Gastrocnemius medialis (tissue), 4 donors: ENCODE measurements at regions not wholly inside any gene's neighbourhood (a gene's known extent, or its start where the extent isn't known, plus 50 kb on each side); places are given as distances from the start of the nearest gene placed in this dataset.

Experiments
- POLR2A ChIP-seq, 2 donors: fragments of 450-650 bp; IDR thresholded peaks; one replicate each; pipeline ENCODE4 v1.6.1; 2017; ENCODE audit warnings: antibody characterized with exemption in 2 of 2, mild to moderate bottlenecking in 2 of 2, moderate library complexity in 2 of 2
- TF ChIP-seq, protein P1 (sequence below), 5 experiments: fragments of 450-650 bp in 3 of 5; fragments of 200-600 bp in 2 of 5; sonication (generic) in 2 of 5; IDR thresholded peaks in 4 of 5; conservative IDR thresholded peaks in 1 of 5; 1 replicate in 4 of 5; 2 replicates in 1 of 5; pipeline ENCODE4 v1.5.1; 2016 to 2019; ENCODE audit warnings: antibody characterized with exemption in 5 of 5, mild to moderate bottlenecking in 3 of 5, moderate library complexity in 3 of 5

DNA sequence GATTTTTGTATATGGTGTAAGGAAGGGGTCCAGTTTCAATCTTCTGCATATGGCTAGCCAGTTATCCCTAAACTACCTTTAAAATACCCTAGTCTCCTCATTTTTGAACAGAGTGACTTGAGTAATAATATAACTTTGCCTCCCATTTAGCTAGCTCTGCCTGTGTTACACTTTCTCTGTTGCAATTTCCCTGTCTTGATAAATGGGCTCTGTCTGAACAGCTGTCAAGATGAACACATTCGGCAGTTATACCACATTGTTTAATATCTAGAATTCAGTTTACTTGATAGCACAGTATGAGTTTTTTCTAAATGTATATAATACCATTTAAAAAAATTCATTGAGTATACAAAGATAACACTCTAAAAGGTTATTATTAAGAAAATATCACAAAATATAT is 562.9 kb upstream of the FTMT start:
- TF ChIP-seq, protein P1, sequence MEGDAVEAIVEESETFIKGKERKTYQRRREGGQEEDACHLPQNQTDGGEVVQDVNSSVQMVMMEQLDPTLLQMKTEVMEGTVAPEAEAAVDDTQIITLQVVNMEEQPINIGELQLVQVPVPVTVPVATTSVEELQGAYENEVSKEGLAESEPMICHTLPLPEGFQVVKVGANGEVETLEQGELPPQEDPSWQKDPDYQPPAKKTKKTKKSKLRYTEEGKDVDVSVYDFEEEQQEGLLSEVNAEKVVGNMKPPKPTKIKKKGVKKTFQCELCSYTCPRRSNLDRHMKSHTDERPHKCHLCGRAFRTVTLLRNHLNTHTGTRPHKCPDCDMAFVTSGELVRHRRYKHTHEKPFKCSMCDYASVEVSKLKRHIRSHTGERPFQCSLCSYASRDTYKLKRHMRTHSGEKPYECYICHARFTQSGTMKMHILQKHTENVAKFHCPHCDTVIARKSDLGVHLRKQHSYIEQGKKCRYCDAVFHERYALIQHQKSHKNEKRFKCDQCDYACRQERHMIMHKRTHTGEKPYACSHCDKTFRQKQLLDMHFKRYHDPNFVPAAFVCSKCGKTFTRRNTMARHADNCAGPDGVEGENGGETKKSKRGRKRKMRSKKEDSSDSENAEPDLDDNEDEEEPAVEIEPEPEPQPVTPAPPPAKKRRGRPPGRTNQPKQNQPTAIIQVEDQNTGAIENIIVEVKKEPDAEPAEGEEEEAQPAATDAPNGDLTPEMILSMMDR (IDR thresholded peaks at IDR 0.05 in 4 of 5, conservative IDR thresholded peaks at IDR 0.05 in 1 of 5) = no peak
- no peak for TF ChIP-seq POLR2A (IDR thresholded peaks at IDR 0.05)
